H1 (cell line): ENCODE measurements at regions not wholly inside any gene's neighbourhood (a gene's known extent, or its start where the extent isn't known, plus 50 kb on each side); places are given as distances from the start of the nearest gene placed in this dataset.

Experiments used
- BRCA1 ChIP-seq: IDR thresholded peaks from 2 replicates; pipeline ENCODE4 v1.6.1; 2012; ENCODE audit warnings: low read depth, low read length, improper control_type of control experiment
- RNF2 ChIP-seq: fragments of 200-900, 300-1000 bp; sonication (generic); IDR thresholded peaks from 2 replicates; pipeline ENCODE4 v1.7.1; 2016; ENCODE audit warnings: borderline replicate concordance, low read depth, mild to moderate bottlenecking, antibody characterized with exemption, low read length; ENCODE audit not compliant: poor library complexity, severe bottlenecking; ENCODE audit errors: missing control alignments
- TEAD4 ChIP-seq: IDR thresholded peaks from 2 replicates; pipeline ENCODE4 v1.6.1; 2012; ENCODE audit warnings: low read depth, low read length, inconsistent platforms, mixed read lengths

GRCh38 chr6:126437205-126437604, 97.3 kb downstream of the CENPW start (continued):
- no peak for TF ChIP-seq RNF2
- TF ChIP-seq BRCA1 = no peak
- no peak for TF ChIP-seq TEAD4
